ENCODE measurements at regions not wholly inside any gene's neighbourhood (a gene's known extent, or its start where the extent isn't known, plus 50 kb on each side); places are given as distances from the start of the nearest gene placed in this dataset.

- no peaks in the 10 kb centered on the region for H3K27me3 ChIP-seq (replicated peaks; ENCODE audit: insufficient read depth)
- no peaks in the 10 kb centered on the region for H3K36me3 ChIP-seq
- DNase-seq (ENCODE audit: low spot score) = no peak
- no peak for TF ChIP-seq POLR2AphosphoS5 (IDR thresholded peaks at IDR 0.05)
- no peak for TF ChIP-seq POLR2A (IDR thresholded peaks at IDR 0.05)
- TF ChIP-seq CTCF (IDR thresholded peaks at IDR 0.05) = no peak
- no peaks in the 10 kb centered on the region for H3K4me1 ChIP-seq (replicated peaks)
- intact Hi-C loops (cut with DNase I) = no loop called here
- H3K9me3 ChIP-seq = no peaks in the 10 kb centered on the region
- H3K4me3 ChIP-seq = no peak overlapping the region
- WGBS = 89% methylated on average over 2 of the region's 2 CpGs
- no peak overlapping the region for H3K27ac ChIP-seq
Observed at GRCh38 chr4:114304046-114304445, 294.6 kb upstream of the UGT8 start.

- H3K27ac ChIP-seq = no peak overlapping the region
- TF ChIP-seq POLR2A (IDR thresholded peaks at IDR 0.05) = no peak
- TF ChIP-seq CTCF (IDR thresholded peaks at IDR 0.05) = no peak
- no peak for TF ChIP-seq POLR2AphosphoS5 (IDR thresholded peaks at IDR 0.05)
- intact Hi-C loops (cut with DNase I) = no loop called here
- H3K4me3 ChIP-seq = no peak overlapping the region
- no peaks in the 10 kb centered on the region for H3K27me3 ChIP-seq (replicated peaks; ENCODE audit: insufficient read depth)
- no peaks in the 10 kb centered on the region for H3K9me3 ChIP-seq
- no peaks in the 10 kb centered on the region for H3K36me3 ChIP-seq
- WGBS = 67% methylated on average over 1 of the region's 1 CpG
- no peaks in the 10 kb centered on the region for H3K4me1 ChIP-seq (replicated peaks)
- no peak for DNase-seq (ENCODE audit: low spot score)
Observed at GRCh38 chr4:114304567-114304966, 294.0 kb upstream of the UGT8 start.

GRCh38 chr4:114306946-114307345, 291.7 kb upstream of the UGT8 start:
- TF ChIP-seq POLR2AphosphoS5 (IDR thresholded peaks at IDR 0.05) = no peak
- TF ChIP-seq CTCF (IDR thresholded peaks at IDR 0.05) = no peak
- no peak for TF ChIP-seq POLR2A (IDR thresholded peaks at IDR 0.05)
- no peak overlapping the region for H3K27ac ChIP-seq
- DNase-seq (ENCODE audit: low spot score) = no peak
- no peaks in the 10 kb centered on the region for H3K36me3 ChIP-seq
- no peaks in the 10 kb centered on the region for H3K9me3 ChIP-seq
- intact Hi-C loops (cut with DNase I) = no loop called here
- no peak overlapping the region for H3K4me3 ChIP-seq
- no peaks in the 10 kb centered on the region for H3K27me3 ChIP-seq (replicated peaks; ENCODE audit: insufficient read depth)
- H3K4me1 ChIP-seq (replicated peaks) = no peaks in the 10 kb centered on the region
- 44% methylated on average over 2 of the region's 2 CpGs for WGBS

- Histone ChIP-seq H3K27ac (no peak overlapping the region), H3K9me3 (no peaks in the 10 kb centered on the region), H3K36me3 (no peaks in the 10 kb centered on the region), H3K27me3 (replicated peaks; ENCODE audit: insufficient read depth) (no peaks in the 10 kb centered on the region), H3K4me1 (replicated peaks) (no peaks in the 10 kb centered on the region), H3K4me3 (no peak overlapping the region)
- TF ChIP-seq POLR2AphosphoS5 (IDR thresholded peaks at IDR 0.05) (no peak), CTCF (IDR thresholded peaks at IDR 0.05) (no peak), POLR2A (IDR thresholded peaks at IDR 0.05) (no peak)
- DNase-seq (ENCODE audit: low spot score) = no peak
- intact Hi-C loops (cut with DNase I) = no loop called here
Observed at GRCh38 chr4:114310296-114310925, 288.2 kb upstream of the UGT8 start.

- Histone ChIP-seq H3K9me3 (no peaks in the 10 kb centered on the region), H3K27ac (no peak overlapping the region), H3K4me3 (no peak overlapping the region), H3K4me1 (replicated peaks) (no peaks in the 10 kb centered on the region), H3K27me3 (replicated peaks; ENCODE audit: insufficient read depth) (no peaks in the 10 kb centered on the region), H3K36me3 (no peaks in the 10 kb centered on the region)
- DNase-seq (ENCODE audit: low spot score) = no peak
- intact Hi-C loops (cut with DNase I) = no loop called here
- WGBS = 92% methylated on average over 4 of the region's 4 CpGs
- TF ChIP-seq POLR2A (IDR thresholded peaks at IDR 0.05) (no peak), CTCF (IDR thresholded peaks at IDR 0.05) (no peak), POLR2AphosphoS5 (IDR thresholded peaks at IDR 0.05) (no peak)
Observed at GRCh38 chr4:114311787-114312186, 286.8 kb upstream of the UGT8 start.
